ENCODE measurements at regions not wholly inside any gene's neighbourhood (a gene's known extent, or its start where the extent isn't known, plus 50 kb on each side); places are given as distances from the start of the nearest gene placed in this dataset.

DNA sequence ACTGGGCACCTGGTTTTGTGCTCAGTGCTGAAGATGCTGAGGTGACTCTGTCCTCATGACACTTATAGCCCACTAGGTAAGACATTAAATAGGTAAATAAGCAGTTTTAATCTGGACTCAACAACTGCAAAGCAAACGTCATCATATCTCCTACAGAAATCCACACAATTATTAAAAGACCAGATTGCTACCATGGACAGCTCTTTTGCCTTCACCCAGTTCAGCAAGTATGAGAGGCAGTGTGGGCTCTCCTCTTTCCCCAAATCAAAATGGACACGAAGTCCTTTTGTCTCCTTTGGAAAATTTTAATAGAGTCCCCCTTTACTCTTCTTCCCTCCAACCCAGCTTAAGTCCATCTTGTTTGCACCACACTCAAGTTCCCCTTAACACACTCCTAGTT lies 171.1 kb downstream of the RPAP3 start:
- in situ Hi-C loops (cut with MboI; ENCODE audit: low sequenced_read_pairs, unreplicated experiment), result no loop called here
- DNase-seq (ENCODE audit: low spot score), result no peak
- TF ChIP-seq, protein P1, sequence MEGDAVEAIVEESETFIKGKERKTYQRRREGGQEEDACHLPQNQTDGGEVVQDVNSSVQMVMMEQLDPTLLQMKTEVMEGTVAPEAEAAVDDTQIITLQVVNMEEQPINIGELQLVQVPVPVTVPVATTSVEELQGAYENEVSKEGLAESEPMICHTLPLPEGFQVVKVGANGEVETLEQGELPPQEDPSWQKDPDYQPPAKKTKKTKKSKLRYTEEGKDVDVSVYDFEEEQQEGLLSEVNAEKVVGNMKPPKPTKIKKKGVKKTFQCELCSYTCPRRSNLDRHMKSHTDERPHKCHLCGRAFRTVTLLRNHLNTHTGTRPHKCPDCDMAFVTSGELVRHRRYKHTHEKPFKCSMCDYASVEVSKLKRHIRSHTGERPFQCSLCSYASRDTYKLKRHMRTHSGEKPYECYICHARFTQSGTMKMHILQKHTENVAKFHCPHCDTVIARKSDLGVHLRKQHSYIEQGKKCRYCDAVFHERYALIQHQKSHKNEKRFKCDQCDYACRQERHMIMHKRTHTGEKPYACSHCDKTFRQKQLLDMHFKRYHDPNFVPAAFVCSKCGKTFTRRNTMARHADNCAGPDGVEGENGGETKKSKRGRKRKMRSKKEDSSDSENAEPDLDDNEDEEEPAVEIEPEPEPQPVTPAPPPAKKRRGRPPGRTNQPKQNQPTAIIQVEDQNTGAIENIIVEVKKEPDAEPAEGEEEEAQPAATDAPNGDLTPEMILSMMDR (IDR thresholded peaks at IDR 0.05; ENCODE audit: borderline replicate concordance, control extremely low read depth, extremely low read depth, insufficient read depth, missing control alignments), result no peak

DNA sequence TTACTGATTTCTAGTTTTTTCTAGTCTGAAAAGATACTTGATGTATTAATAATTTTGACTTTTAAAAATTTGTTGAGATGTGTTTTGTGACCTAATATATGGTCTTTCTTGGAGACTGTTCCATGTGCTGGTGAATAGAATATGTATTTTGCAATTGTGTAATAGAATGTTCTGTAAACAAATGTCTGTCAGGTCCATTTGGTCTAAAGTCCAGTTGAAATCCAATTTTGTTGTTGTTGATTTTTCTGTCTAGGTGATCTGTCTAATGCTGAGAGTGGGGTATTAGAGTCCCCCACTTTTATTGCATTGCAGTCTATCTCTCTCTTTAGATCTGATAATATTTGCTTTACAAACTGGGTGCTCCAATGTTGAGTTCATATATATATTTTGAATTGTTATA lies 175.8 kb downstream of the RPAP3 start:
- in situ Hi-C loops (cut with MboI; ENCODE audit: low sequenced_read_pairs, unreplicated experiment), result no loop called here
- TF ChIP-seq, protein P1 (IDR thresholded peaks at IDR 0.05; ENCODE audit: borderline replicate concordance, control extremely low read depth, extremely low read depth, insufficient read depth, missing control alignments), result no peak
- no peak for DNase-seq (ENCODE audit: low spot score)

DNA sequence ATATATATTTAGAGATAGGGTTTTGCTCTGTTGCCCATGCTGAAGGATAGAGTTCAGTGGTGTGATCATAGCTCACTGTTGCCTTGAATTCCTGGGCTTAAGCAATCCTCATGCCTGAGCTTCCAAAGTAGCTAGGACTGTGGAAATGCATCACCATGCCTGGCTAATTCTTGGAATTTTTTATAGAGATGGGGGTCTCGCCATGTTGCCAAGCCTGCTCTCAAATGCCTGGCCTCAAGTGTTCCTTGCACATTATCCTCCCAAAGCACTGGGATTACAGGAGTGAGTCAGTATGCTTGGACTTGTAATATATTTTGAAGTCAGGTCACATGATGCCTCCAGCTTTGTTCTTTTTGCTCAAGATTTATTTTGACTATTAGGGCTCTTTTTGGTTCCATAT lies 178.0 kb downstream of the RPAP3 start:
- TF ChIP-seq, protein P1 (IDR thresholded peaks at IDR 0.05; ENCODE audit: borderline replicate concordance, control extremely low read depth, extremely low read depth, insufficient read depth, missing control alignments), result no peak
- DNase-seq (ENCODE audit: low spot score), result no peak

DNA sequence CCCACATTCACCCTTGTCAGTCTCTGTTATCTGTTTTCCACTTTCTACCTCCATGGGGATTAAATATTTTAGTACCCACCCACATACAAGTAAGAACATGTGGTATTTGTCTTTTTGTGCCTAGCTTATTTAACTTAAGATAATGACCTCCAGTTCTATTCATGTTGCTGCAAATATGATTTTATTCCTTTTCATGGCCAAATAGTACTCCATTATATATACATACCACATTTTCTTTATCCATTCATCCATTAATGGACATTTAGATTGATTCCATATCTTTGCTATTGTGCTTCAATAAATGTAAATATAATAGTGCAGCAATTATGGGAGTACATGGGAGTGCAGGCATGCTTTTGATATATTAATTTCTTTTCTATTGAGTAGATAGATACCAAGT lies 185.8 kb downstream of the RPAP3 start:
- in situ Hi-C loops (cut with MboI; ENCODE audit: low sequenced_read_pairs, unreplicated experiment), result no loop called here
- DNase-seq (ENCODE audit: low spot score), result no peak
- TF ChIP-seq, protein P1 (IDR thresholded peaks at IDR 0.05; ENCODE audit: borderline replicate concordance, control extremely low read depth, extremely low read depth, insufficient read depth, missing control alignments), result no peak

More for the DNA sequence above, 178.0 kb downstream of the RPAP3 start:
- in situ Hi-C loops (cut with MboI; ENCODE audit: low sequenced_read_pairs, unreplicated experiment), result no loop called here

DNA sequence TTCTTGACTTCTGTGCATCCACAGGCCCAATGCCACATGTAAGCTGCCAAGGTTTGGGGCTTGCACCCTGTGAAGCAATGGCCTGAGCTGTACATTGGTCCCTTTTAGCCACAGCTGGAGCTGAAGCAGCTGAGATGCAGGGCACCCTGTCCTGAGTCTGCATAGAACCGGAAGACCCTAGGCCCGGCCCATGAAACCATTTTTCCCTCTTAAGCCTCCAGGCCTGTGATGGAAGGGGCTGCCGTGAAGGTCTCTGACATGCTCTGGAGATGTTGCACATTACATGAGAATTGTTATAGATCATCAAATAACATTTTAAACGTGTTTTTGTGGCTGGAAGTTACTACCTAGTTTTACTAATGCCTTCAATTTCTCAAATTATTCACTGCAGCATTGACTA lies 188.7 kb downstream of the RPAP3 start:
- no peak for DNase-seq (ENCODE audit: low spot score)
- TF ChIP-seq, protein P1 (IDR thresholded peaks at IDR 0.05; ENCODE audit: borderline replicate concordance, control extremely low read depth, extremely low read depth, insufficient read depth, missing control alignments), result no peak
- in situ Hi-C loops (cut with MboI; ENCODE audit: low sequenced_read_pairs, unreplicated experiment), result no loop called here

DNA sequence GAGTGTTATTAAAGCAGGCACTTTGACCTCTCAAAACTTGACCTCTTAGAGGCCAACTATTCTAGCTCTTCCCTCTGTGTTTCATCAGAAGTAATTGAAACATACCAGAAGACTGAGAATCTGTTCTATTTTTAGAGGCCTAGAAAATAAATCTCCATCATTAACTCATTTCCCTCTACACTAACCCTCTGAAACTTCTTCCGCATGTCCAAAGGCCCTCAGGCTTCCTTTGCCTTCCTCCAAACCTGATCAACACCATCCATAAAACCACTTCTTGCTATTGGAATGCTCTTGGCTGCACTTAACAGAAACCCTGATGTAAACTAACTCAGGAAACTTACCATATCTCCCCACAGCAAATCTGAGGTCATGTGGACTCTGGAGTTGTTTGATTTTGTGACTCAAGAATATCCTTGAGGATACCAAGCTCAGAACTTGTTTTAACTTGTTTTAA lies 196.4 kb downstream of the RPAP3 start:
- in situ Hi-C loops (cut with MboI; ENCODE audit: low sequenced_read_pairs, unreplicated experiment), result no loop called here
- TF ChIP-seq, protein P1 (IDR thresholded peaks at IDR 0.05; ENCODE audit: borderline replicate concordance, control extremely low read depth, extremely low read depth, insufficient read depth, missing control alignments), result no peak
- no peak for DNase-seq (ENCODE audit: low spot score)

DNA sequence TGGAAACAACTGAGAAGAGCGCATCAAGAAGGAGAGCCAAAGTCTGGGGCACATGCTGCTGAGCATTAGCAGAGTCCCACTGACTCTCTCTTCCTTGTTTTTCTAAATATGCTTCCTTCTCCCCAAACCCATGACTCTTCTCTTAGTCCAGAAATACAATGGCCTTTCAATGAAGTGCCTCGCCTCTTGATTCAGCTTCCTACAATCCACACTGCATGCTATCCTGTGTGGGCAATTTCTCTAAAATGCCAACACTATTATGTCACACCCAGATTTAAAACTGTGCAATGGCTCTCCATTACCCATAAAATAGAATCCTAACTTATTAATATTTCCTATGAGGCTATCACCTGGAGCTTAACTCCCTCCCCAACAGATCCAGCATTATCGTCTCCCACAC lies 198.6 kb downstream of the RPAP3 start:
- DNase-seq (ENCODE audit: low spot score), result no peak
- TF ChIP-seq, protein P1 (IDR thresholded peaks at IDR 0.05; ENCODE audit: borderline replicate concordance, control extremely low read depth, extremely low read depth, insufficient read depth, missing control alignments), result no peak
- in situ Hi-C loops (cut with MboI; ENCODE audit: low sequenced_read_pairs, unreplicated experiment), result no loop called here
